ENCODE measurements at regions not wholly inside any gene's neighbourhood (a gene's known extent, or its start where the extent isn't known, plus 50 kb on each side); places are given as distances from the start of the nearest gene placed in this dataset.

- no peaks in the 10 kb centered on the region for H3K4me1 ChIP-seq (ENCODE audit: control insufficient read depth, extremely low read depth, insufficient read depth, low read length)
- no peaks in the 10 kb centered on the region for H4K20me1 ChIP-seq (ENCODE audit: control insufficient read depth, extremely low read depth, insufficient read depth, low read length)
- H3K9me3 ChIP-seq (ENCODE audit: control insufficient read depth, low read depth, low read length), result no peaks in the 10 kb centered on the region
- no peak overlapping the region for H3K27ac ChIP-seq (ENCODE audit: control insufficient read depth, insufficient read depth, low read length)
- no peak overlapping the region for H3K4me2 ChIP-seq (ENCODE audit: control insufficient read depth, extremely low read depth, insufficient read depth, low read depth, low read length)
- H3K36me3 ChIP-seq (ENCODE audit: control insufficient read depth in 2 of 2, extremely low read depth in 1 of 2, insufficient read depth in 2 of 2, low read length in 2 of 2), result no peaks in the 10 kb centered on the region
- dilution Hi-C loops (cut with MboI; ENCODE audit: extremely low pct_ligation_motif_present, low sequenced_read_pairs), result no loop called here
- FAIRE-seq (no peak), DNase-seq (ENCODE audit: low read depth, low spot score) (no peak)
- no peak overlapping the region for H2AFZ ChIP-seq (ENCODE audit: control insufficient read depth, low read length)
- H3K4me3 ChIP-seq (ENCODE audit: control insufficient read depth in 2 of 3, extremely low read depth in 1 of 3, insufficient read depth in 2 of 3, low read depth in 1 of 3, low read length in 3 of 3), result no peak overlapping the region
- H3K9me1 ChIP-seq (ENCODE audit: control insufficient read depth, extremely low read depth, insufficient read depth, low read length), result no peaks in the 10 kb centered on the region
- H3K27me3 ChIP-seq (ENCODE audit: control insufficient read depth, extremely low read depth, insufficient read depth, low read length), result no peaks in the 10 kb centered on the region
- TF ChIP-seq EZH2 (IDR thresholded peaks at IDR 0.05; ENCODE audit: low read length), result no peak
- TF ChIP-seq, protein P1, sequence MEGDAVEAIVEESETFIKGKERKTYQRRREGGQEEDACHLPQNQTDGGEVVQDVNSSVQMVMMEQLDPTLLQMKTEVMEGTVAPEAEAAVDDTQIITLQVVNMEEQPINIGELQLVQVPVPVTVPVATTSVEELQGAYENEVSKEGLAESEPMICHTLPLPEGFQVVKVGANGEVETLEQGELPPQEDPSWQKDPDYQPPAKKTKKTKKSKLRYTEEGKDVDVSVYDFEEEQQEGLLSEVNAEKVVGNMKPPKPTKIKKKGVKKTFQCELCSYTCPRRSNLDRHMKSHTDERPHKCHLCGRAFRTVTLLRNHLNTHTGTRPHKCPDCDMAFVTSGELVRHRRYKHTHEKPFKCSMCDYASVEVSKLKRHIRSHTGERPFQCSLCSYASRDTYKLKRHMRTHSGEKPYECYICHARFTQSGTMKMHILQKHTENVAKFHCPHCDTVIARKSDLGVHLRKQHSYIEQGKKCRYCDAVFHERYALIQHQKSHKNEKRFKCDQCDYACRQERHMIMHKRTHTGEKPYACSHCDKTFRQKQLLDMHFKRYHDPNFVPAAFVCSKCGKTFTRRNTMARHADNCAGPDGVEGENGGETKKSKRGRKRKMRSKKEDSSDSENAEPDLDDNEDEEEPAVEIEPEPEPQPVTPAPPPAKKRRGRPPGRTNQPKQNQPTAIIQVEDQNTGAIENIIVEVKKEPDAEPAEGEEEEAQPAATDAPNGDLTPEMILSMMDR (optimal IDR thresholded peaks at IDR 0.05 in 1 of 3, IDR thresholded peaks at IDR 0.05 in 1 of 3, conservative IDR thresholded peaks at IDR 0.05 in 1 of 3; ENCODE audit: extremely low read depth in 1 of 3, insufficient read depth in 2 of 3, low read length in 3 of 3), result no peak
- no peak overlapping the region for H3K9ac ChIP-seq (ENCODE audit: control insufficient read depth, extremely low read depth, insufficient read depth, low read length)
- no peaks in the 10 kb centered on the region for H3K79me2 ChIP-seq (ENCODE audit: control insufficient read depth, insufficient read depth, low read length)
These were observed 141.3 kb downstream of the KLHL28 start for GRCh38 chr14:44820230-44820964.

- H3K27ac ChIP-seq (ENCODE audit: control insufficient read depth, insufficient read depth, low read length), result no peak overlapping the region
- FAIRE-seq (no peak), DNase-seq (ENCODE audit: low read depth, low spot score) (no peak)
- no peaks in the 10 kb centered on the region for H3K36me3 ChIP-seq (ENCODE audit: control insufficient read depth in 2 of 2, extremely low read depth in 1 of 2, insufficient read depth in 2 of 2, low read length in 2 of 2)
- H3K9ac ChIP-seq (ENCODE audit: control insufficient read depth, extremely low read depth, insufficient read depth, low read length), result no peak overlapping the region
- H4K20me1 ChIP-seq (ENCODE audit: control insufficient read depth, extremely low read depth, insufficient read depth, low read length), result no peaks in the 10 kb centered on the region
- H2AFZ ChIP-seq (ENCODE audit: control insufficient read depth, low read length), result no peak overlapping the region
- no peaks in the 10 kb centered on the region for H3K9me3 ChIP-seq (ENCODE audit: control insufficient read depth, low read depth, low read length)
- H3K9me1 ChIP-seq (ENCODE audit: control insufficient read depth, extremely low read depth, insufficient read depth, low read length), result no peaks in the 10 kb centered on the region
- no peak overlapping the region for H3K4me2 ChIP-seq (ENCODE audit: control insufficient read depth, extremely low read depth, insufficient read depth, low read depth, low read length)
- H3K27me3 ChIP-seq (ENCODE audit: control insufficient read depth, extremely low read depth, insufficient read depth, low read length), result no peaks in the 10 kb centered on the region
- TF ChIP-seq, protein P1 (optimal IDR thresholded peaks at IDR 0.05 in 1 of 3, IDR thresholded peaks at IDR 0.05 in 1 of 3, conservative IDR thresholded peaks at IDR 0.05 in 1 of 3; ENCODE audit: extremely low read depth in 1 of 3, insufficient read depth in 2 of 3, low read length in 3 of 3), result no peak
- no peak for TF ChIP-seq EZH2 (IDR thresholded peaks at IDR 0.05; ENCODE audit: low read length)
- no peak overlapping the region for H3K4me3 ChIP-seq (ENCODE audit: control insufficient read depth in 2 of 3, extremely low read depth in 1 of 3, insufficient read depth in 2 of 3, low read depth in 1 of 3, low read length in 3 of 3)
- no peaks in the 10 kb centered on the region for H3K4me1 ChIP-seq (ENCODE audit: control insufficient read depth, extremely low read depth, insufficient read depth, low read length)
- H3K79me2 ChIP-seq (ENCODE audit: control insufficient read depth, insufficient read depth, low read length), result no peaks in the 10 kb centered on the region
- dilution Hi-C loops (cut with MboI; ENCODE audit: extremely low pct_ligation_motif_present, low sequenced_read_pairs), result no loop called here
These were observed 147.6 kb downstream of the KLHL28 start for GRCh38 chr14:44814196-44814595.

All from keratinocyte (primary cell).